ENCODE measurements at regions not wholly inside any gene's neighbourhood (a gene's known extent, or its start where the extent isn't known, plus 50 kb on each side); places are given as distances from the start of the nearest gene placed in this dataset.

DNA sequence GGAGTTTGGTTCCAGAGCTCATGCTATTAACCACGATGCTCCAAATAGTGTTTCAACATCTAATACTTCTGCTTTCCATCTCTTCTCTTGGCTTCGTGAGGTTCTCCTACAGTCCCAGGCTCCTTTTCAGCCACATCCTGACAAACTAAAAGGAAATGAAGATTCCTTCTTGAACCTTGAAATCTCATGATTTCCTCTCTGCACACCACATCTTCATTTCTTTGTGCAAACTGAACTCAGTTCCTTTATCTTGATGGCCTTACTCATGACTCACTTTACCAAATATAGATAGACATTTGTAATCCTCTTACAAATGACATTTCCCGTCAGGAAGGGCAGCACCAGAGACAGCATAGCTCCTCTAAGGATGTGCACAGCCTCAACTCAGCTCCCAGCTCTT is 50.0 kb upstream of the ITGA4 start:
- TF ChIP-seq TOX (CRISPR knock-in tag; IDR thresholded peaks at IDR 0.05; ENCODE audit: borderline replicate concordance) (no peak), OSR1 (CRISPR knock-in tag; IDR thresholded peaks at IDR 0.05) (no peak), RARB (CRISPR knock-in tag; IDR thresholded peaks at IDR 0.05) (no peak), ARNTL (CRISPR knock-in tag; IDR thresholded peaks at IDR 0.05; ENCODE audit: borderline replicate concordance, low read depth) (no peak), ZFP30 (CRISPR knock-in tag; IDR thresholded peaks at IDR 0.05) (no peak), ZNF70 (CRISPR knock-in tag; IDR thresholded peaks at IDR 0.05) (no peak), ESRRG (CRISPR knock-in tag; IDR thresholded peaks at IDR 0.05) (no peak), ISL1 (CRISPR knock-in tag; IDR thresholded peaks at IDR 0.05) (no peak), ZC3H10 (CRISPR knock-in tag; IDR thresholded peaks at IDR 0.05) (no peak), CSDC2 (CRISPR knock-in tag; IDR thresholded peaks at IDR 0.05) (no peak)
- TF ChIP-seq, protein P1, sequence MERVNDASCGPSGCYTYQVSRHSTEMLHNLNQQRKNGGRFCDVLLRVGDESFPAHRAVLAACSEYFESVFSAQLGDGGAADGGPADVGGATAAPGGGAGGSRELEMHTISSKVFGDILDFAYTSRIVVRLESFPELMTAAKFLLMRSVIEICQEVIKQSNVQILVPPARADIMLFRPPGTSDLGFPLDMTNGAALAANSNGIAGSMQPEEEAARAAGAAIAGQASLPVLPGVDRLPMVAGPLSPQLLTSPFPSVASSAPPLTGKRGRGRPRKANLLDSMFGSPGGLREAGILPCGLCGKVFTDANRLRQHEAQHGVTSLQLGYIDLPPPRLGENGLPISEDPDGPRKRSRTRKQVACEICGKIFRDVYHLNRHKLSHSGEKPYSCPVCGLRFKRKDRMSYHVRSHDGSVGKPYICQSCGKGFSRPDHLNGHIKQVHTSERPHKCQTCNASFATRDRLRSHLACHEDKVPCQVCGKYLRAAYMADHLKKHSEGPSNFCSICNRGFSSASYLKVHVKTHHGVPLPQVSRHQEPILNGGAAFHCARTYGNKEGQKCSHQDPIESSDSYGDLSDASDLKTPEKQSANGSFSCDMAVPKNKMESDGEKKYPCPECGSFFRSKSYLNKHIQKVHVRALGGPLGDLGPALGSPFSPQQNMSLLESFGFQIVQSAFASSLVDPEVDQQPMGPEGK (CRISPR knock-in tag; IDR thresholded peaks at IDR 0.05; ENCODE audit: borderline replicate concordance), result no peak
- TF ChIP-seq, protein P2, sequence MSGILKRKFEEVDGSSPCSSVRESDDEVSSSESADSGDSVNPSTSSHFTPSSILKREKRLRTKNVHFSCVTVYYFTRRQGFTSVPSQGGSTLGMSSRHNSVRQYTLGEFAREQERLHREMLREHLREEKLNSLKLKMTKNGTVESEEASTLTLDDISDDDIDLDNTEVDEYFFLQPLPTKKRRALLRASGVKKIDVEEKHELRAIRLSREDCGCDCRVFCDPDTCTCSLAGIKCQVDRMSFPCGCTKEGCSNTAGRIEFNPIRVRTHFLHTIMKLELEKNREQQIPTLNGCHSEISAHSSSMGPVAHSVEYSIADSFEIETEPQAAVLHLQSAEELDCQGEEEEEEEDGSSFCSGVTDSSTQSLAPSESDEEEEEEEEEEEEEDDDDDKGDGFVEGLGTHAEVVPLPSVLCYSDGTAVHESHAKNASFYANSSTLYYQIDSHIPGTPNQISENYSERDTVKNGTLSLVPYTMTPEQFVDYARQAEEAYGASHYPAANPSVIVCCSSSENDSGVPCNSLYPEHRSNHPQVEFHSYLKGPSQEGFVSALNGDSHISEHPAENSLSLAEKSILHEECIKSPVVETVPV (CRISPR knock-in tag; IDR thresholded peaks at IDR 0.05), result no peak
- TF ChIP-seq, protein P3, sequence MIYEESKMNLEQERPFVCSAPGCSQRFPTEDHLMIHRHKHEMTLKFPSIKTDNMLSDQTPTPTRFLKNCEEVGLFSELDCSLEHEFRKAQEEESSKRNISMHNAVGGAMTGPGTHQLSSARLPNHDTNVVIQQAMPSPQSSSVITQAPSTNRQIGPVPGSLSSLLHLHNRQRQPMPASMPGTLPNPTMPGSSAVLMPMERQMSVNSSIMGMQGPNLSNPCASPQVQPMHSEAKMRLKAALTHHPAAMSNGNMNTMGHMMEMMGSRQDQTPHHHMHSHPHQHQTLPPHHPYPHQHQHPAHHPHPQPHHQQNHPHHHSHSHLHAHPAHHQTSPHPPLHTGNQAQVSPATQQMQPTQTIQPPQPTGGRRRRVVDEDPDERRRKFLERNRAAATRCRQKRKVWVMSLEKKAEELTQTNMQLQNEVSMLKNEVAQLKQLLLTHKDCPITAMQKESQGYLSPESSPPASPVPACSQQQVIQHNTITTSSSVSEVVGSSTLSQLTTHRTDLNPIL (CRISPR knock-in tag; IDR thresholded peaks at IDR 0.05; ENCODE audit: low read depth), result no peak

Data from SK-N-SH treated with all-trans-retinoic acid at 6 μM for 48 hours (cell line).